GM19240 (cell line): ENCODE measurements at regions not wholly inside any gene's neighbourhood (a gene's known extent, or its start where the extent isn't known, plus 50 kb on each side); places are given as distances from the start of the nearest gene placed in this dataset.

Experiments
- DNase-seq: peaks from one replicate; pipeline ENCODE4 v3.0.0; 2011; ENCODE audit warnings: low spot score; ENCODE audit not compliant: insufficient read length

DNA sequence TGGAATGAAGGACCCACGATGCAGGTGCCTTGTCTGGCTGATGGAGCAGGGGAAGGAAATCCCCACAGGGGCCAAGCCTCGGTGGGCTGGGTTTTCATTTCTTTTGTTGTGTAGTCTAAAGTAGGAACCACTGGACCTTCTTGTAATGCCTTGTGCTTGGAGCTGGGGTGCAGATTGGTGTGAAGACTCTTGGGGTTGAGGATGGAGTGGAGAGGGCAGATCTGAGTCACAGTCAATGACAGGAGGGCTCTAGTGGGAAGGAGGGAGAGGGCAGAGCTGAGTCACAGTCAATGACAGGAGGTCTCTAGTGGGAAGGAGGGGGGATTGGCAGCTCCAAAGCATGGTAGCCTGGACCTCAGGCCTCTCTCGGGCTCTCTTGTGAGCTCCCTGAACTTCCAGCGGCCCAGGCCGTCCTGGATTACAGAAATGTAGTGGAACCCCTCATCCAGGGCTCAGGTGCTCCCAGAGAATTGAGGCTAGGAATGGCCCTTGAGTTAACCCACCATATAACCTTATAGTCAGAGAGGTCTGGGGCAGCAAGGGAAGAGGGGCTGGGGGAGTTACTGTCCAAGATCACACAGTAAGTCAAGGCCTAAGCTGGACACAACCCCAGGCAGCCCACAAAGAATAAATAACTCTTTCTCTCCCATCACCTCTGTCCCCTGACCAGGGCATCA is 313.8 kb downstream of the MATN1 start:
- DNase-seq: no peak

DNA sequence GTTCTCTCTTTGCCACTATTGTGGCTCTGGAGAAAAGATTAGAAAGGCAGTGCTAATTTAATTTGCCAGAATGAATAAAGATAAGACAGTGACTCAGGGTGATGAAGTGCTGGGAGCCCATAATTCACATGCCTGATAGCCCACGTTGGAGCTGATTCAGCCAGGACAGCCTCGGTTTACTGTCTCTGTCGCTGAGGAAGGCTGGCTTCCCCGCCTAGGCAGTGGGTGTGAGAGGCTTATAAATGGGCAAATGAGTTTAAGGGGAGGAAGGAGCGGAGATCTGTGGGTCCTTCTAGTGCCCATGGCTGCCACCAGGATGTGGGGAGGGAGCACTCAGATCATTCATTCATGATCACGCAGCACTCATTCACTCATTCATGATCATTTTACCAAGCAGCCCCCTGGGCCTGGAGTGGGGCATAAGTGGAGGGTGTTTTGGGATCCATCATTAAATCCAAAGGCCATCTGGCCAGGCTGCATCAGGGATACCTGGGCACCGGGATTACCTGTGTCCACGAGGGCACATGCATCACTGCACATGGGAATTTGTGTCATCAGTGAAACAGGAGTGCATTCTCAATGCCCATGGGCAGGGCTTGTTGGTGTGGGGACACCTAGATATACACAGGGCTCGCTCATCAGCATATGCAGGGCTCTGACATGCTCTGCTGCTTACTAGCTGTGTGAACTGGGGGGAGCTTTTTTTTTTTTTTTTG is 315.4 kb downstream of the MATN1 start:
- DNase-seq: no peak

DNA sequence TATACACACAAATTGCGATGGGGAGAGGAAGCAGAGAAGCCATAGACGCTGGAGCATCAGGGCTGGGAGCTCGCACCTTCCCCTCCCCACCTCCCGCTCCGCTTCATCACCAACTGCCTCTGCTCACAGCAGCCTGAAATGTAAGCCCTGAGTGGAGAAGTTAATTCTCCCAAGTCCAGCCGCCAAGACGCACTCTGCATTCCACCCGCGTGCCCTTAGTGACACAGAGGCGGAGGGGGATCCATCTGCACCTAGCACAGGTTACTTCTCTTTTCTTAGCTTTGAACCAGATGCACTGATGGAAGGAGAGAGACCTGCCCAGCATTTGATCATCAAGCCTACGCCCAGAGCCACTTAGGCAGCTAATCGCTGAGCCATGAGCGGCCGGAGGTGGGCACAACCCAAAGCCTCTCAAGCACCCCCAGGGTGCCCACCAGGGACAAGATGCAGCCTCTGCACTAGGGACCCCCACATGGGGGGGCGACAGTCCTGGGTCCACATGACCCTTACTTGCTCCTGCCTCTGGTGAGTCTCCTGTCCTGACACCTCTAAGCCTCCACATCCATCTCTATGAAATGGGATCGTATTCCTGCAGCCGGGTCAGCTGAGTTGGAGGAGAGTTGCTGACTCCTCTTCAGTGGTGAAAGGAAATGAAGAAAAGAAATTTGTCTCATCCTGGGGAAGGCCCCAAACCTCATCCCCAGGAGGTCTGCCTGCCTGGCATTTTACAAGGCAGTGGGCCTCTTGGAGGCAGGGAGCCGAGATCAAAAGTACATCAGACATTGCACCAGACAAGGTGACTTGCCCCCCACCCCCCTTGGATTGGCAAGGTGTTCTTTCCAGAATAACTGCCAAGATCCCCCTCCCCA is 316.2 kb downstream of the MATN1 start:
- no peak for DNase-seq

DNA sequence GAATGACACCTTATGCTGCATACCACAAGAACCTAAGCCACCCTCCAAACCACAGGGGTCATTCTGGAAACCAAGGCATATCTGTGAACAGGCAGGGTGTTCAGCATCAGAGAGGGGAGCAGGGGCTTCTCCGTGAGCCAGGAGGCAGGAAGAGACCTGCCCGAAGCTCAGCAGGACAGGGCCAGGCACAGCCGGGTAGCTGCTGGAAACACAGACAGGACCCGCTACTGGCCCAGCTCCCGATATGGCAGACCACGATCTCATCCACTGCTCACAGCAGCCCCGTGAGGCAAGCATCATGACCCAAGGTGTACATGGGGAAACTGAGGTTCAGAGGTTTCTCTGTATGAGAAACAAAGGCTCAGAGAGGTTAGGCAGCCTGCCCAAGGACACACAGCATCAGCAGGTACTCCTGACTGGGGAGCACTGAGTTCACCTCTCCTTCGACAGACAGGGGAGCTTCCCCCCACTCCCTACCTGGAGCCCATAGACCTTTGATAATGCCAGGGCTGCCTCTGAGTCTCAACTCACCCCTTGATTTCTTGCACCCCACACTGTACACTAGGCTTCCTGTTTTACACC is 317.7 kb downstream of the MATN1 start:
- no peak for DNase-seq

DNA sequence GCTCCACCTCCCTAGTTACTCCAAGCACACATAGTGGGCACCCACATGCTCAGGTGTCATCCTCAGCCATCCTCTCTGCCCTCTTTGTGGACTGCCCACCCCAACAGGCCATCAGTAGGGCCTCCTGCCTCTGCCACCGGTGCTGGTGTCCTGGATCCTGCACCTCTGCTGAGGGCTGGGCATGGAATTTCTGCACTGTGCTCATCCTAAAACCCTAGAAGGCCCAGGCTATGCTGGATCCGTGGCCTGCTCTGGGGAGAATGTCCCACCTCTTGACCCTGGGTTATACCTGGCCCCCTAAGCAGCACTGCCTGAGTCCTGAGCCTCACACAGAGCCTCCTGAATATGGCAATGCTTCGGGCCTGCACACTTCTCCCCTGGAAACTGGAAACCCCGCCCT is 318.3 kb downstream of the MATN1 start:
- DNase-seq: no peak

DNA sequence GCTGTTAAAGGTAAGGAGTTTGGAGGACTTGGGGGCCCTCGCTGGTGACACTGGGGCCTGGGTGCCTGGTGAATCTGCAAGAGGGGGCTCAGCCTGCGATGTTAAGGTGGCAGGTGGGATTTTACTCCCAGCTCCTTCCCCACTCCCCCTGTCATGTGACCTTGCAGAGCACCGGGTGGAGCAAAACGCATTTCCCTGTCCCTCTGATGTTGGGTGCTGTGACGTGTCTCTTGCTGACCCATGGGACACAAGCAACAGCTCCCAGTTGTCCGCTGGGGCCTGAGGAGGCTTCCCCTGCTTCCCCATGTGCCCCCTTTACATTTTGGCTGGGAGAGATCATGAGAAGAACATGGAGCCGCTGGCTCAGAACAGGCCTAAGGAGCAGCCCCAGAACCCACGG is 319.0 kb downstream of the MATN1 start:
- no peak for DNase-seq

DNA sequence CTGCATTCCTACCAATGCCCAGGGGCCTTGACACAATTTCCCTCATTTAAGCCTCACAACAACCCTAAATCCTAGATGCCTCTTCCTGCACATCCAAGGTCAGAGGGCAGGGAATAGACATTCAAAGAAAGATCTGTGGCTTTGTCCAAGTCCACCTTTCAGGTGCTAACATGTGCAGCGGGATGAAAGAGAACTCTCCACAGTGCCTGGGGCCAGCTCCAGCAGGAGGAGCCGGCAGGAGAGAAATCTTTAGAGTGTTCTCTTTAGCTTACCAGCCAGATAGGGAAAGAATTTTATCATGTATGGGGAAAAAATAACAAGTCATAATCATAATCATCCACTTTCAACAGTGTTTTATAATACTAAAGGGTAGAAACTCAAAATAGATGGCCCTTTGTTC is 319.7 kb downstream of the MATN1 start:
- DNase-seq: no peak

DNA sequence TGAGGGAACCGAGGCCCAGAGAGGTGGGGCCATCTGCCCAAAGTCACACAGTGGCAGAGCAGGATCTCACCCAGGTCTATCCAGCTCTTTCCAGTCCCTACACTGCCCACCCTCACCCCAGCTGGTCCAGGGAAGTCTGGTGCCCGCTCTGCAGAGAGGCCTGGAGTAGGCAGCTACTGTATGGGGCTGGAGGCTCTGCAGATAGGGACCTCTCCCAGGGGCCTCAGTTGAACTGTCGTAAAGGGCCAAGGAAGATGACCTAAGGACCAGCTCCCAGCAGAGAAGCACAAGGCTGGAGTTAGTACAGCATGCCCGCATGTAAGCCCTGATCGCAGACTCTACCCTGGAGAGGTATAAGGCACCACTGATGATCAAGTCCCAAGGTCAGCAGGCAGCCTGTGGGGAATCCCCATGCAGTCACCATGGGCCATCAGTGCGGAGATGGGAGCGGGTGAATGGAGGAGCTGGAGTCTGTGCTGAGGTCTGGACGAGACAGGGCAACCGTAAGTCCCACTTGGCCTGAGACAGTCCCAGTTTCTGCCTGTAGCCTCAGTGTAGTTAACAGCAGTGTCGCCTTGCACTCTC is 320.2 kb downstream of the MATN1 start:
- DNase-seq: no peak

DNA sequence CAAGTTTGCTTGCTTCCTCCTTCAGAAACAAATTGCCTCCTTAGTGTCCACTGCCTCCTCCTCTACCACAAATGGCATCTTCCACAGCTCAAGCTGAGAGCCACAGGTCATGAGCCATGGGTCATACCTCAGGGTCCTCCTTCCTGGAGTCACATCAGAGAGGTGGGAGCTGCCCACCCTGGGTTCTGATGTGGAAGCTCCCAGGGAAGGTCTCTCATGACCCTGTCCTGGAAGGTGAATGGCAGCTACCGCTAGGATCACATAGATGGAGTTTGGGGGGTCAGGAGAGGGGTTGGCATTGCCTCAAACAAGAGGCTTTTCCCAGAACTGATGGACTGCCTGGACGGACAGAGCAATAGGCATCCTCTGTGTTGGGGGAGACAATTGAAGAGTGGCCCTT is 321.4 kb downstream of the MATN1 start:
- no peak for DNase-seq

DNA sequence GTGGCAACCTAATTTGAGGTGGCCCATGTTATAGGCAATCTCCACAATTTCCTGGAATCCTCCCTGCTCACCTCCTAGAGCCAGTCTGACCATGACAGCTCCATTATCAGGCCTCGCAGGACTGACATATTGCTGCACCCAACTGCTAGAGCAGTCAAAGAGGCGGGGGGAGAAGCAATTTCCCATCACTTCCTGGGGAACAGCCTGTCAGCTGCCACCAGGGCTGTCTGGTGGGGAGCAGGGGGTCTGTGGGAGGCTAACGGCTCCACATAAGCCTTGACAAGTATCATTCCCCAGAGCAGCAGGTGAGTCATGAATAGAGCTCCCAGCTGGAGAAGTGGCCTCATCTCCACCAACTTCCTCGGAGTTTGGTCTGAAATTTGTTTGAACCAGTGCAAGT is 322.9 kb downstream of the MATN1 start:
- no peak for DNase-seq

DNA sequence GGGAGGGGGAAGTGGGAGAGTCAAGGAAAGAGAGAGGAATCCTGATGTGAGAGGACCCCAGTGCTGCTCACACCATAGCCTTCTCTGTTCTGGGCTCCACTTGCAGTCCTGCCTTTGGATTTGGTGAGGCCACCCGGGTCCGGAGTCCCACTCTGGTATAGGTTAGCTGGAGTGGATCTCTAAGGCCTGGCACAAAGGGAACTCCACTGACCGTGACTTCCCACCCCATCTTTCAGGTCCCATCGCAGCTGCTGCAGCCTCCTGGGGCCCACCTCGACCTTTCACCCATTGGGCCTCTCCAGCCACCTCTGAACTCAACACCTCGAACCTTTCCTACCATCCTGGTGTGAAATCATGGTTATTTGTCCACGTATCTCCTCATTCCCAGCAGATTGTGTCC is 324.4 kb downstream of the MATN1 start:
- DNase-seq: no peak

DNA sequence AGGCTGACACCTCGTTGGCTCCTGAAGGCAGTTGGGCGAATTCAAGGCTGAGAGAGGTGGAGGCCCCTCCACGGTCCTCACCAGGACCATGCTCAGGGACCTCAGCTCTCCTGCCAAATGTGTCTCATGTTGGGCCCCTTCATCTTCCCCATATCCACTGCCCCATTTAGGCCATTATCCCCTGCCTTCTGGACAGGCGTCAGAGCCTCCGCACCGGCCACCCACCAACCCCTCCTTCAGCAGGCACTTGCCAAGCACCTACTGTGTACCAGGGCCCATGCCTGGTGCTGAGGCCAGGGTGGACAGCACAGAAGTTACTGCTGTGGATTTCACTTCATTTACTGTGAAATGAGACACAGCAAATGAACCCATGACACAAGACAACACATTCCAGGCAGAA is 325.8 kb downstream of the MATN1 start:
- no peak for DNase-seq

DNA sequence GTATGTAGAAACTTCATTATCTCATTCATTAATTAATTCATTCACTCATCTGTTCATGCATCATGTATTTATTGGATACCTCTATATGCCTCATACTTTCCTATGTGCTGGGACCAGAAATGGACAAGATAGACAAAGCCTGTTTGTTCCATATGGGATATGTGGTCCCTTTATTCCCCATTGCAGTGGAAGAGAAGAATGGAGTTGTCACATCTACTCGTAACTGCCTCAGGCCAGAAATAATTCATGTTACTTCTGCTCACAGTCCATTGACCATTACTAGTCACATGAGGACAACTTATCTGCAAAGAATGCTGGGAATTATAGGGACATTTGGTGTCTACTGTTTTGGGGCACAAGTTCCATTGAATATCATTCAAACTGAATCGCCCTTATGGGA is 327.8 kb downstream of the MATN1 start:
- DNase-seq: no peak

DNA sequence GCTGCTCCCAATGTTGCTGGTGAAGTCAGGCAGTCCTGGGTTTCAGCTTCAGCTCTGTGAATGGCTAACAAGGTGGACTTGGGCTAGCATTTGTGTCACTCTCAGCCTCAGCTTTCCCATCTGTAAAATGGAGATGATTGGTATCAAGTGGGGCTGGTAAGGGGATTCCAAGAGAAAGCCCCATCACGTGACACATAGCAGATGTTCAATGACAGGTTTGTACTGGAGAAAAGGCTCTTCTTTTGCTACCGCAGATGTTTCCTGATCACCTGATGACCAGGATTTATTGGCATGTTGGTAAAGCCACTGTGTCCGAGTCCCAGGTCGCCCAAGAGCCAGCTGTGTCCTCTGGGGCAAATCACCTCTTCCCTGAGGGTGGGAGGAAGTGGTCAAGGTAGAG is 335.0 kb downstream of the MATN1 start:
- DNase-seq: no peak

DNA sequence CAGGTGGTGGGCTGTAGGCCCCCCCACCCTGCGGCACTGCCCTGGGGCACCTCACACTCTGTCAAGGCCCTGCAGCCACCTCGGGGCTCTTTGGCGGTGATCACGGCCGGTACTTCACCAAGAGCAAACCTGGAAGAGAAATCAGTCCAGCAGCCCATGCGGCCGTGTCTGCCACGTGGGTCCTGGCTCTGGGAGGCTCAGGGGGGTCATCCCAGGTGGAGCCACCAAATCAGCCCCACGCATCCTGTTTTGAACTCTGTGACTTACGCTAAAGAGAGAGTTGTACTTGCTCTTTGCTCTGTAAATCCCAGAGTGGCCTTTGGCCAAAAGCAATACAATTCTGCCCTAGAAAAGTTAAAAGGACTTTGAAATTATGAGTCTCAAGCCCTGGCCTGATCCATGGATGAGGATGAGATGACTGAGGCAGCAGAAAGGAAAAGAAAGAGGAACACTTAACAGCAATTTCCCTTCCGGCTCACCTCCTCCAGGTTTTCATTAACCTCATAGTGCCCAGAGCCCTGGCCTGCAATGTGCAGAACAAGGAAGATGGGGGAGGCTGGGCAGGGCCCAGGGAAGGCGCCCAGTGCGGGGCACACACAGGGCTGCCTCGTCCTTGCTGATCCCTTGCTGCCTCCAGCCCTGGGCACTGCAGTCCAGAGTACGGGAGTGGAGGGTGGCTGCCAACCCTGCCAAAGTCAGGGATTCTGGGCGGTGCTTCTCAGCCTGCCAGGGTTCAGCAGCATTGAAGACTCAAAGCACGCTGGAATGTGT is 337.0 kb downstream of the MATN1 start:
- DNase-seq: no peak

DNA sequence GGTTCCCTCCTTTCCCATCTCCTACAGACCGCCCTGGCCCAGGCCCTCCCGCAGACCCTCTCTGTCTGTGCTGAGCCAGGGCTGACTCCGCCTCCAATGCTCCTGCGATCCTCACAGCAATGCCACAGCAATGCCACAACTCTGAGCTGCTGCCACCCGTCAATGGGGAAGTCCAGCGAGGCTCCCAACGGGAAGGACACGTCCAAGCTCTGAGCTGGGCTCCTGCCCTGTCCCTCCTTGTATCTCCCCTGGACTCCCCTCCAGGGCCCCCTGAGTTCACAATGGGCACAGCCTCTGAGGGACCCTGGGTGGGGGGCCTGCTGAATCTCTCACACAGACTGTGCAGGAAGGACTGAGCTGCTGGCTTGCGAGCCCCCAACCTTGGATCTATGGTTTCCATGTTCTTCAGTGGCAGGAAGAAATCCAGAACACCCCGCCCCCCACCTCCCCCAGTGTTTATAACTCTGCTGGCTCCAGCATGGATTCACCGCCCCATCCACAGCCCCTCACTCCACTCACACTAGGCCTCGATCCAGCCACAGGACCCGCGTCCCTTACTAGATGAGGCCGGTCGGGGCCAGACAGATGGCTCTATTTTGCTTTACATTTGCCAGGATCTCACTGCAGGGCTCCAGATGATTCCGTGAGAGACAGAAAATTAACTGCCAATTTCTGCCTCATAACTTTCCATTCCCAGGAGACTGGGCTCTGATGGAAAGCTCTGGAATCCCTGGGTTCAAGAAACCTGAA is 338.0 kb downstream of the MATN1 start:
- no peak for DNase-seq

DNA sequence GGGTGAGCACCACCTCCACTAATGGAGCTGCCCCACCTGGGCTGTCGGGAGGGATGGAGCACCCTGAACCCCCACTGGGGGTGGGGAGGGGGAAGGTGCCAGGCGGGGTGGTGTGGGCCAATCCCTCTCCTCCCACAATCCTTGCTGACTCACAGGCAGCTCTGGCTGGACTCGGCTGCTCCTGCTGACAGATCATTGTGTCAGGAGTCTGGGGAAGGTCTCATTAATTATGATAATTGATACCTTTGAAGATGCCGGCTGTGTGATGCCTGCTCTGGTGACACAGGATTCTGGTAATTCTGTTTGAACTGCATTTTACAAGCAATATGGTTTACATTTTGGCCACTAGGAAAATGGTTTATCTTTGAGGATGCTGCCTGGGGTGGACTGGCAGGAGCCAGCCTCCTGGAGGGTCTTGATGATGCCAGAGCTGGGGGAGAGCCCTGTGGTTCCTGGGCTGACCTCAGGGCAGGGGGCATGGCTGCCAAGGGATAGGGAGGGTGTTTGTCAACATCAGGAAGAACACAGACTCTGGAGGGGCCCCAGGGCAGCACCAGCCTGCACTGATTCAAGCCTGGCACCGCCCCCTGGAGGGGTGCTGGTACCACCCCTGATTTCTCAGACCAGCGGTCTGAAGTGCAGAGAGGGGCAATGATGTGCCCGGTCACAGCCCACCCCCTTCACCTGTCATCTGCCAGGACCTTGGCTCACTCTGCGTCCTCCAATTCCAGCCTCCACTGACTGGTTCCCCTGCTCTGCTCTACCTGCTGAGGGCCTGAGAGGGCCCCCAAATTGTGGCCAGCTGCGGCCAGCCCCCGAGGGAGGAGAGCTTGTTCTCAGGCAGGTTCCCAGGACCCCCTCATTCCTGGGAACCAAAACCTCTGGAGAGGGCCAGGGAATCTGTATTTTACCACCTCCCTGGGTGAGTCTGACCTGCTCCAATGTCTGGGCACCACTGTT is 338.8 kb downstream of the MATN1 start:
- no peak for DNase-seq

DNA sequence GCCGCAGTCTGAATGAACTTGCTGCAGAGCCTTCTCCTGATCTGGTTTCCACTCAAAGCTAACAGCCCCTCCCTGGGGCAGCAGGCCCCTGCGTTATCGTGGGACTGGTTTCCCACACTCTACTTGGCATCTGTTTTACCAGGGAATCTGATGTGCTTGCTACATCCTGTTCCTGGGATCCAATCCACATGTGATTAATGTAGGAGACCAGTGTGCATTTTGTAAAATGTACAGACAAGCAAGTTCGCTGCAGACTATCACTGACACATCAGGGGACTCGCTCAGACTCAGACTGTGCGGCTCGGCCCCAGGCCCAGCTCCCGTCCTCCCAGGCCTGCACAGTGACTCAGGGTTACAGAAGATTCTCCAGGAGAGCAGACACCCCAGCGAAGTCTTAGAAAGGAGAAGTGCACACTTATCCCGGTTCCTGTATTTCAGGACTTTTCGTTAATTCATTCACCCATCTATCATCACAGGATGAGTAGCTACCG is 340.1 kb downstream of the MATN1 start:
- DNase-seq: no peak

DNA sequence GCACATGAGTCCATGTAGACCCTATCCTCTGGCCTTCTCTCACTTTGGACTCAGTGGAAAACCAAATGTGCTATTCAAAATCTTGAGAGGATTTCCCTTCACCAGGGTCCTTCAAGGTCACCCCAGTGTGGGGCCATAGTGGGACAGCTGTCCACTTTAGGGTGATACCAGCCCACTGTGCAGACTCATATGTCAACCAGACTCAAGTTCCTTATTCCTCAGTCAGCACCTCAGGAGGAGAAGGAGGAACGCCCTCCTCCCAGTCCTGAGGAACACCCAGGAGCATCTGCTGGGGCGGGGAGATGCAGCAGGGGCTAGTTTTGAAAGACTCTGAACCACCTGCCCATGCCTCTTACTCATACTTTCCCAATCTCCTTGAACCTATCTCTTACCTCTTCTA is 340.9 kb downstream of the MATN1 start:
- DNase-seq: no peak
